HL-60 (cell line): ENCODE measurements at regions not wholly inside any gene's neighbourhood (a gene's known extent, or its start where the extent isn't known, plus 50 kb on each side); places are given as distances from the start of the nearest gene placed in this dataset.

ENCODE experiments used
- CTCF ChIP-seq: IDR thresholded peaks from one replicate; pipeline ENCODE4 v1.5.1; 2011; ENCODE audit warnings: low read length, control low read depth, inconsistent platforms; ENCODE audit not compliant: insufficient read depth
- REST ChIP-seq: IDR thresholded peaks from 2 replicates; pipeline ENCODE4 v1.6.1; 2012; ENCODE audit warnings: low read depth; ENCODE audit not compliant: insufficient replicate concordance

GRCh38 chr3:135800071-135800549 is 165.4 kb upstream of the PPP2R3A start:
- TF ChIP-seq CTCF (no peak), REST (no peak)
